A673 (cell line): ENCODE measurements at regions not wholly inside any gene's neighbourhood (a gene's known extent, or its start where the extent isn't known, plus 50 kb on each side); places are given as distances from the start of the nearest gene placed in this dataset.

Experiments
- BruUV-seq: library from RNA; stranded (reverse); fragments of 400-500 nt; replicated peaks from 2 replicates; lab custom pipeline; 2021; lab: Mats Ljungman, UMichigan
- CTCF ChIA-PET: fragments of 300-600 bp; sonication (Branson Sonifier 250); formaldehyde crosslinking; loops from one replicate; lab custom pipeline; 2022; ENCODE audit warnings: antibody characterized with exemption; lab: Charles Lee
- POLR2A ChIA-PET: fragments of 300-600 bp; sonication (Branson Sonifier 250); formaldehyde crosslinking; loops from one replicate; lab custom pipeline; 2022; ENCODE audit warnings: antibody characterized with exemption; ENCODE audit not compliant: low non-redundant PET; lab: Charles Lee
- DNase-seq: peaks from one replicate; pipeline ENCODE4 v3.0.0-alpha.2; 2015; ENCODE audit warnings: low spot score
- H3K27ac ChIP-seq: fragments of 200-600 bp; sonication (generic); 2 replicates; pipeline ENCODE4 v1.5.1; 2016; ENCODE audit warnings: mixed run types, low read depth, mild to moderate bottlenecking, mixed read lengths, antibody characterized with exemption, low read length; ENCODE audit not compliant: poor library complexity, severe bottlenecking
- H3K27me3 ChIP-seq: fragments of 200-600 bp; sonication (generic); replicated peaks from 2 replicates; pipeline ENCODE4 v1.6.1; 2017; ENCODE audit warnings: mixed run types, low read depth, mild to moderate bottlenecking, mixed read lengths, antibody characterized with exemption, low read length; ENCODE audit not compliant: insufficient read depth, poor library complexity
- H3K36me3 ChIP-seq: fragments of 200-600 bp; sonication (generic); 2 replicates; pipeline ENCODE4 v1.6.1; 2016; ENCODE audit warnings: mixed run types, mild to moderate bottlenecking, mixed read lengths, antibody characterized with exemption, low read length; ENCODE audit not compliant: insufficient read depth, poor library complexity, severe bottlenecking
- H3K4me1 ChIP-seq: fragments of 200-600 bp; sonication (generic); 2 replicates; pipeline ENCODE4 v1.6.1; 2017; ENCODE audit warnings: mixed run types, mild to moderate bottlenecking, mixed read lengths, antibody characterized with exemption, low read length; ENCODE audit not compliant: insufficient read depth, poor library complexity, severe bottlenecking
- H3K4me3 ChIP-seq: fragments of 200-600 bp; sonication (generic); 2 replicates; pipeline ENCODE4 v1.5.1; 2016; ENCODE audit warnings: low read depth, mixed run types, mild to moderate bottlenecking, mixed read lengths, low read length; ENCODE audit not compliant: poor library complexity, severe bottlenecking
- H3K9me3 ChIP-seq: fragments of 200-600 bp; sonication (generic); 2 replicates; pipeline ENCODE4 v1.6.1; 2016; ENCODE audit warnings: mixed run types, low read depth, mild to moderate bottlenecking, mixed read lengths, antibody characterized with exemption, low read length; ENCODE audit not compliant: poor library complexity, severe bottlenecking
- CTCF ChIP-seq: fragments of 300-800, 200-600 bp; sonication (generic); conservative IDR thresholded peaks from 2 replicates; pipeline ENCODE4 v1.5.1; 2017; ENCODE audit warnings: low read depth, mild to moderate bottlenecking, antibody characterized with exemption, low read length, moderate library complexity, mixed read lengths
- EZH2 ChIP-seq: fragments of 200-600 bp; sonication (generic); IDR thresholded peaks from 2 replicates; pipeline ENCODE4 v1.6.1; 2017; ENCODE audit warnings: borderline replicate concordance, low read depth, mild to moderate bottlenecking, mixed read lengths, antibody characterized with exemption, low read length; ENCODE audit not compliant: poor library complexity, severe bottlenecking
- intact Hi-C: fragments of 100-400 bp; cut with micrococcal nuclease; formaldehyde crosslinking; loops from one replicate; pipeline ENCODE4 v1.10.0; 2022; ENCODE audit not compliant: unreplicated experiment

GRCh38 chr20:60953321-60953720, 298.7 kb upstream of the CDH4 start:
- H3K27ac ChIP-seq: no peak overlapping the region
- no TSS peak for BruUV-seq
- peaks cover 17% of the 10 kb centered on the region for H3K27me3 ChIP-seq
- intact Hi-C loops: no loop called here
- ChIA-PET POLR2A (no interaction called here), CTCF (no interaction called here)
- H3K9me3 ChIP-seq: no peaks in the 10 kb centered on the region
- H3K4me3 ChIP-seq: no peak overlapping the region
- TF ChIP-seq CTCF: no peak
- TF ChIP-seq EZH2: no peak
- DNase-seq: no peak
- H3K36me3 ChIP-seq: no peaks in the 10 kb centered on the region
- H3K4me1 ChIP-seq: no peaks in the 10 kb centered on the region

- CTCF ChIA-PET: no interaction called here
Measured at GRCh38 chr20:60955706-60956105, 296.4 kb upstream of the CDH4 start.

GRCh38 chr20:60956194-60956593, 295.9 kb upstream of the CDH4 start:
- POLR2A ChIA-PET: no interaction called here

More at GRCh38 chr20:60955706-60956105, 296.4 kb upstream of the CDH4 start:
- no peak for DNase-seq
- Histone ChIP-seq H3K4me1 (no peaks in the 10 kb centered on the region), H3K27ac (no peak overlapping the region), H3K36me3 (no peaks in the 10 kb centered on the region), H3K9me3 (no peaks in the 10 kb centered on the region), H3K27me3 (peaks cover 35% of the 10 kb centered on the region), H3K4me3 (no peak overlapping the region)
- TF ChIP-seq CTCF (no peak), EZH2 (no peak)
- POLR2A ChIA-PET: no interaction called here
- intact Hi-C loops: no loop called here
- BruUV-seq: no TSS peak

More at GRCh38 chr20:60956194-60956593, 295.9 kb upstream of the CDH4 start:
- Histone ChIP-seq H3K4me1 (no peaks in the 10 kb centered on the region), H3K4me3 (no peak overlapping the region), H3K9me3 (no peaks in the 10 kb centered on the region), H3K27ac (no peak overlapping the region), H3K36me3 (no peaks in the 10 kb centered on the region), H3K27me3 (peaks cover 33% of the 10 kb centered on the region)
- intact Hi-C loops: no loop called here
- CTCF ChIA-PET: no interaction called here
- no TSS peak for BruUV-seq
- no peak for TF ChIP-seq EZH2
- no peak for TF ChIP-seq CTCF
- DNase-seq: no peak
